GM13976 (cell line): ENCODE measurements at regions not wholly inside any gene's neighbourhood (a gene's known extent, or its start where the extent isn't known, plus 50 kb on each side); places are given as distances from the start of the nearest gene placed in this dataset.

ENCODE experiments used
- DNase-seq: peaks from one replicate; pipeline ENCODE4 v3.0.0; 2012; ENCODE audit warnings: low spot score
- CTCF ChIP-seq: IDR thresholded peaks from 2 replicates; pipeline ENCODE4 v1.5.1; 2012; ENCODE audit warnings: borderline replicate concordance, mild to moderate bottlenecking; ENCODE audit not compliant: insufficient read depth; ENCODE audit errors: extremely low read depth, missing control alignments, control extremely low read depth
- in situ Hi-C: fragments of 300-500 bp; cut with MboI; formaldehyde crosslinking; loops from one replicate; pipeline ENCODE4 v1.12.0; 2022; ENCODE audit warnings: low sequenced_read_pairs, mixed read lengths, inconsistent platforms; ENCODE audit not compliant: unreplicated experiment

GRCh38 chr12:77727442-77728001, 103.2 kb upstream of the NAV3 start:
- no peak for DNase-seq
- in situ Hi-C loops, result no loop called here

GRCh38 chr12:77725611-77726010, 105.1 kb upstream of the NAV3 start:
- no peak for TF ChIP-seq CTCF
- in situ Hi-C loops, result no loop called here
- no peak for DNase-seq

More at GRCh38 chr12:77727442-77728001, 103.2 kb upstream of the NAV3 start:
- TF ChIP-seq CTCF, result no peak

- TF ChIP-seq CTCF, result peak; percentile 56
- no peak for DNase-seq
- in situ Hi-C loops, result loop anchor here (25.0 kb wide), 1 partner anchor 88 kb away; no protein-coding TSS in a partner anchor
Observed at GRCh38 chr12:77724367-77724957, 106.2 kb upstream of the NAV3 start.

GRCh38 chr12:77723308-77723707, 107.4 kb upstream of the NAV3 start:
- no peak for TF ChIP-seq CTCF
- in situ Hi-C loops, result loop anchor here (25.0 kb wide), 1 partner anchor 89 kb away; no protein-coding TSS in a partner anchor
- no peak for DNase-seq

- DNase-seq, result no peak
- in situ Hi-C loops, result loop anchor here (25.0 kb wide), 1 partner anchor 90 kb away; no protein-coding TSS in a partner anchor
- no peak for TF ChIP-seq CTCF
Observed at GRCh38 chr12:77722536-77722935, 108.2 kb upstream of the NAV3 start.

GRCh38 chr12:77720258-77720657, 110.4 kb upstream of the NAV3 start:
- TF ChIP-seq CTCF, result no peak
- in situ Hi-C loops, result loop anchor here (25.0 kb wide), 1 partner anchor 92 kb away; no protein-coding TSS in a partner anchor
- no peak for DNase-seq
